RWPE1 (cell line): ENCODE measurements at regions not wholly inside any gene's neighbourhood (a gene's known extent, or its start where the extent isn't known, plus 50 kb on each side); places are given as distances from the start of the nearest gene placed in this dataset.
"Not testable (repeated sequence)": the region's sequence is repeated elsewhere in the genome, so short reads cannot be mapped to it uniquely, and the experiment has no call there.

Experiments used
- CTCF ChIA-PET: fragments of 350-600 bp; sonication (Branson Sonifier 250); formaldehyde crosslinking; extraction: SDS; loops from one replicate; lab custom pipeline; 2021; lab: Yijun Ruan, JAX
- POLR2A ChIA-PET: fragments of 400-600 bp; formaldehyde crosslinking; extraction: SDS; loops from one replicate; lab custom pipeline; 2020; ENCODE audit warnings: antibody characterized with exemption; ENCODE audit not compliant: low non-redundant PET; lab: Yijun Ruan, JAX
- DNase-seq: peaks from one replicate; pipeline ENCODE4 v3.0.0; 2012; ENCODE audit warnings: low spot score
- H3K27ac ChIP-seq: fragments of 450-650 bp; 2 replicates; pipeline ENCODE4 v1.5.1; 2017
- CTCF ChIP-seq: fragments of 450-650 bp; conservative IDR thresholded peaks from 2 replicates; pipeline ENCODE4 v1.5.1; 2017; ENCODE audit warnings: low read depth, mild to moderate bottlenecking

DNA sequence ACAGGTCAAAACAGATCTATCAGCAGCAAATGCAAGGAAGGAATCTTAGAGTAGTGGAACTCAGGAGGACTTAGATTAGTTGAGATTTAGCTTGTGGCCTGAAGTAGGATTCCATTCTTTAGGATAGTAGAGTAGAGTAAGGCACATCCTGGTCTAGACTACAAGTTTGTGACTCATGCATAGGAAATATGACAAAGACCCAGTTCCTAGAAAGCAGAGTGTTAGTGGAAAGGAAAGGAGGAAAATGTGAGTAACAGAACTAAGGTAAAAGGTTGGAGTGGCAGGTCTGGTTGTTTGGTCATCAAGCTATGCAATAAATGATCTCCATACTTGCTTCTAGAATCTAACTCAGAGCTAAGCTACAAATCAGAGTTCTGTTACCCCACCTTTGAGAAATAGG lies 595.0 kb downstream of the ACTRT1 start:
- no peak overlapping the region for H3K27ac ChIP-seq
- ChIA-PET POLR2A (no interaction called here), CTCF (no interaction called here)
- no peak for TF ChIP-seq CTCF
- no peak for DNase-seq

DNA sequence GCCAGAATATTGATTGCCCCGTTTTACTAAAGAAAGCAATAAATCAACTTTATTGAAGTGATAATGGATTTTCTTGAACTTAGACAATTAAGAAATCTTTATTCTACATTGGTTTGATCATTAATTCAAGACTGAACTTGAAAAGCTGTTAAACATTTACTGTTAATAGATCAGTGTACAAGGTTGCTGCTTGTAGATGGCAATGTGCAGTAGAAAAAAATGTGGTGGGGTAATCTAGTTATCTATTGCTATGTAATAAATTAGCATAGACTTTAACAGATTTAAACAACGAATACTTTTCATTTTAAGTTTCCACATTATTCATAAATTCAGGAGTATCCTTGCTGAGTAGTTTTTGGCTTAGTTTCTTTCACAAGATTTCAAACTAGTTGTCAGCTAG lies 612.5 kb downstream of the ACTRT1 start:
- TF ChIP-seq CTCF = no peak
- no peak for DNase-seq
- H3K27ac ChIP-seq = no peak overlapping the region
- CTCF ChIA-PET = no interaction called here
- POLR2A ChIA-PET = no interaction called here

DNA sequence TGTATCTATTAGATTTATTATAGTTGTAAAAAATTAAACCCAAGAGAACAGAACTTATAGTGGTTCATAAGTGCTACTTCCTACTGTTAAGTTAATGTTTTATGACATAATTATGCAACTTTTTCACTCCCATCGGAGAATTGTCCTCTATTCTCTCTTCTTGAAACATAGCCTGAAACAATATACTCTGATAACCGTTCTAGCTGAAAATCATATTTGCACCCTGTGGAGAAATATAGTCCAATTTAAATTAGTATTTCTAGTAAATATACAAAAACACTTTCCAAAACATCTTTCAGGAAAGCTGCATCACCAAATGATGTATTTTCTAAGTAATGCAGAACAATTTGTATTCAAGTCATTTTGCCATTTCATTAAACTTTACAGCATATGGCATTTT lies 586.4 kb downstream of the PRR32 start:
- H3K27ac ChIP-seq = no peak overlapping the region
- ChIA-PET POLR2A (no interaction called here), CTCF (interaction anchor here (0.7 kb wide), 1 partner anchor 17 kb away, joined by 4 read pairs; no protein-coding TSS in a partner anchor)
- DNase-seq = no peak
- TF ChIP-seq CTCF = no peak

- no peak for TF ChIP-seq CTCF
- H3K27ac ChIP-seq = no peak overlapping the region
- CTCF ChIA-PET = no interaction called here
- no peak for DNase-seq
- POLR2A ChIA-PET = no interaction called here
These were observed 584.6 kb downstream of the PRR32 start for GRCh38 chrX:127404161-127404560.

GRCh38 chrX:127400231-127400630 lies 580.7 kb downstream of the PRR32 start:
- CTCF ChIA-PET = not testable (repeated sequence)

GRCh38 chrX:127390316-127390715 lies 570.8 kb downstream of the PRR32 start:
- DNase-seq = no peak
- CTCF ChIA-PET = no interaction called here
- no peak for TF ChIP-seq CTCF
- H3K27ac ChIP-seq = no peak overlapping the region
- POLR2A ChIA-PET = no interaction called here

More at GRCh38 chrX:127400231-127400630, 580.7 kb downstream of the PRR32 start:
- DNase-seq, H3K27ac ChIP-seq, POLR2A ChIA-PET: not testable (repeated sequence)

- CTCF ChIA-PET = no interaction called here
- H3K27ac ChIP-seq = no peak overlapping the region
- no peak for TF ChIP-seq CTCF
- no peak for DNase-seq
- POLR2A ChIA-PET = no interaction called here
These were observed 570.4 kb downstream of the PRR32 start for GRCh38 chrX:127389900-127390299.
